ENCODE measurements at regions not wholly inside any gene's neighbourhood (a gene's known extent, or its start where the extent isn't known, plus 50 kb on each side); places are given as distances from the start of the nearest gene placed in this dataset.

DNA sequence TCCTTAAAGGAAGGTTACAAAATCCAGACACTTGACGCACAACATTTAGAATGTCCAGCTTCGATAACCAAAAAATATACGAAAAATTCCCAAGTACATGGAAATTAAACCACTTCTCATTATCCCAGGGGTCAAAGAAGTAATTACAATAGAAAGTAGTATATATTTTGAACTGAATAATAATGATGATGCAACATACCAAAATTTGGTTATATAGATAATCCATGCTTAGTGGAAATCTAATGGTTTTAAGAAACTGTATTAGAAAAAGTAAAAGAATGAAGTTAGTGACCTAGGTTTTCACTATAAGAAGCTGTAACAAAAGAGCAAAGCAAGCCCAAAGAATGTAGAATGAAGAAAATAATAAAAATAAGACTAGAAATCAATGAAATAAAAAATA lies 204.0 kb upstream of the PUM3 start:
- no peak for DNase-seq

DNA sequence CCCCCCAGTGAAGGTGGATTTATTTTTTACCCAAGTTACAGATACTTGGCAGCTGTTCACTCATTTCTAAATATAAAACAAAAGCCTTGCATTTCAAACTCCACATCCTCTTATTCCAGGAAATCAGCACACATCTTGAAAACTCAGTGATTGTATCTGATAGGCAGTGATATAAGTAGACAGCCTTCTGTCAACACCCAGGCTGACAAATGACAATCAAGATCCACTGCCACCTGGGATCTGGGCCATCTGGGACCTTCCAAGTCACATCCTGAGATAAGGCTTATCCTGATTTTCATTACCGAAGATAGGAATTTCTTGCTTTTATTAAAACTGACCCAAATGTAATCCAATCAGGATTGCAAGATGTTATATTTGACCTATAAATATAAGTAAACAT lies 201.3 kb upstream of the PUM3 start:
- DNase-seq = no peak

- no peak for DNase-seq
Observed at GRCh38 chr9:3043369-3043768, 199.5 kb upstream of the PUM3 start.

DNA sequence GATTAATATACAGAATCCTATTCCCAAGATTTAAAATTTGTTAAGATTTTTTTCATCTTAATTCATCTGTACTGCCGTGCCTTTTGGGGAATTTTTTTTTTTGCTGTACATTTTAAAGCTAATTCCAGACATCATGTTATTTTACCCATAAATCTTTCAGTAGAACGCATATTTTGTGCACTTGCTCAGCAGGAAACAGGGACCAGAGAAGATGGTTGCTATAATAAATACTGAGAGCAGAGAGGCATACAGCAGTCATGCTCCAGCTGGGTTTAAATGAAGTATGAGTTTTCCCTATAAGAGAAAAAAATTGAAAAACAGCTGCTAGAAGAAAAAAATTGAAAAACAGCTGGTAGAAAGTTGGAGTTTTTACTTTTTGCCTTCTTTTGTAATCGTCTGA lies 196.9 kb upstream of the PUM3 start:
- DNase-seq = no peak

- no peak for DNase-seq
Observed at GRCh38 chr9:3036333-3036700, 192.4 kb upstream of the PUM3 start.

DNA sequence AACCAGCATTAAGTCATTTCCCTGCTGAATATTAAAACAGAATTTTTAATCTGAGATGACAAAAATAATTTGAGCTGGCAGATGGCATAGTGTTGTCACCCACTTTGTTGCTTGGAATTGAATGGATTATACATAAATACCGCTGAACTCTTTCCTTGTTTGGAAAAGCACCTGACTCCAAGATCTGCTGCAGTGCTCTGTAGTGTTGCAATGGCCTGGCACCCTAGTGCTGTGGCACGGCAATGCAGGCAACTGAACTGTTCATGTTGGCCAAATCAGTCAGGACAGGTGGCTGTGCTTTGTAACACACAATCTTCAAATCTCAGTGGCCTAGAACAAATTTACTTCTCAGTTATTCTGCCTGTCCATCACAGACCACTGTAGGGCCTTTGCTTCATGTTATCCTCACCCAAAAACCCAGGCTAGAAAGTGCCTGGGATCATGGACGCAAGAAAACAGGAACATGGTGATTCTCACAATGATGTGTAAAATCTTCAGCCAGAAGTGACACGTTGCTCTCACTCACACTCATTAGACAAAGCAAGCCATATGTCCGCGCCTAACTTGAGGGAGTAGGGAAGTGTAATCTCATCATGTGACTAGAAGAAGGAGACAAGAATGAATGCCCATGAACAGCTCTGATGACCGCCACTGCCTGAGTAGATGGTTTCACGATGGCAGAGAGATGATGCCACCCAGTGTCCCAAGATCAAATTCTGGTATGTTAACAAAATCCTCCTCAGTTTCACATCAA lies 191.9 kb upstream of the PUM3 start:
- DNase-seq = no peak

- DNase-seq = no peak
Observed at GRCh38 chr9:3032898-3033297, 189.0 kb upstream of the PUM3 start.

DNA sequence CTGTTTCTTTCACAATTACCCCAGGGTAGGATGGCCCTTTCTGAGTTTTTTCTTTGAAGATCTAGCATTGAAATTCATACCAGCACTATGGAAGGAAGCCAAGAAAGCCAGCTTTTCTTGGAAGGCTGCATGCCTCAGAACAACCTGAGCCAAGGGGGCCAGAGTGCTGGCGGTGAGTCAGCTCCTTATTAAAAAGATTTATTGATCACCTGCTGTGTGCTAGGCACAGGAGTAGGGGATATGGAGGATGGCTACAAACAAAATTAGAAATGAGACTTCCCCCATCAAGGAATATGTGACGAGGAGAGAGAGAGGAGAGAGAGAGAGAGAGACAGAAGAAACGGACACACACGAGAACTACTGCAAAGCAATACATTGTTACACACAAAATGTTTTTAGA lies 184.6 kb upstream of the PUM3 start:
- DNase-seq = no peak

- no peak for DNase-seq
Observed at GRCh38 chr9:3027210-3027609, 183.3 kb upstream of the PUM3 start.

GRCh38 chr9:3023449-3023848 lies 179.6 kb upstream of the PUM3 start:
- DNase-seq = no peak

DNA sequence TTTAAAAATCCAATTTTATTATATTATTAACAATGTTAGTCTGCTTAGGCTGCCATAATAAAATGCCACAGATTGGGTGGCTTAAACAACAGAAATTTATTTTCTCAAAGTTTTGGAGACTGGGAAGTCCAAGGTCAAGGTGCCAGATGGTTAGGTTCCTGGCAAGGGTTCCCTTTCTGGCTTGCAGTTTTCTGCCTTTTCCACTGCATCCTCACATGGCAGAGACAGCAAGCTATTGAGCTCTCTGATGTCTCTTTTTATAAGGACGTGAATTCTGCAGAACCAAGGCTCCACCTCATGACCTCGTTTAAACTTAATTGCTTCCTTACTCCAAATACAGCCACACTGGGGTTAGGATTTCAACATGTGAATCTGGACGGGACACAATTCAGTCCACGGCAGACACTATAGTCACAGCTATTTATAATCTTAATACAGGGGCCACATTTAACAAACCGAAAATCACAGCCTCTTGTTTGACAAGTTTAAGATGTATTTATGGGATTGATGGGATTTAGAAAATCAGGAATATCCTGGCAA lies 174.9 kb upstream of the PUM3 start:
- DNase-seq = no peak

DNA sequence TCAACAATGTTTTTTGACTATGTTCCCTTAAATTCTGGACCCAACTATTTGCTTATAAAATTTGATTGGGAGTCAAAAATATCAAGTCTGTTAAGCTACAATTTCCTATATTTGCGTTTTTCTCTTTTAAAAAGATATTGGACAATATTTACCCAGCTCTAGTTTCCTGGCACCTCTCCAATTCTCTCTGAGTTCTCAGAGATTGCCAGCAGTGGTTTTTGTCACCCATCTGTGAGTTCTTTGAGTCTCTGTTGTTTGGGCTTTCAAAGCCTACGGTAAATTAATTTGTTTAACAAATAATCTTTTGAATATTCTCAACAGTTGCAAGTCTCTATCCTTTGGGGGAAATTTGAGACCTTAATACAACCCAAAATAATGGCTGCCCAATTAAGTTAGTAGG lies 174.2 kb upstream of the PUM3 start:
- DNase-seq = peak; percentile 54 to 61

GRCh38 chr9:3014178-3014577 lies 170.3 kb upstream of the PUM3 start:
- peak; percentile 68 to 75 for DNase-seq

- DNase-seq = no peak
Observed at GRCh38 chr9:3012842-3013241, 168.9 kb upstream of the PUM3 start.

DNA sequence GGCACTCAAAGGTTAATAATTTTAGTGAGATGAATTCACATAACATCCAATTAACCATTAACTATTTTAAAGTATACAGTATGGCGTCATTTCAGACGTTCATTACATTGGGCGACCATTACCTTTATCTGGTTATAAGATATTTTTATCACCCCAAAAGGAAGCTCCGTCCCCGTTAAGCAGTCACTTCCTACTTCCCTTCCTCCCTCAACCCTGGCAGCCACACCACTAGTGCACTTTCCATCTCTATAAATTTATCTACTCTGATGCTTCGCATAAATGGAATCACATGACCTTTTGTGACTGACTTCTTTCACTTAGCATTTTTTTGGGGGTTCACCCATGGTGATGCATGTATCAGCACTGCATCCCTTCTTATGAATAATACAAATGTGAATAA lies 168.3 kb upstream of the PUM3 start:
- DNase-seq = no peak

DNA sequence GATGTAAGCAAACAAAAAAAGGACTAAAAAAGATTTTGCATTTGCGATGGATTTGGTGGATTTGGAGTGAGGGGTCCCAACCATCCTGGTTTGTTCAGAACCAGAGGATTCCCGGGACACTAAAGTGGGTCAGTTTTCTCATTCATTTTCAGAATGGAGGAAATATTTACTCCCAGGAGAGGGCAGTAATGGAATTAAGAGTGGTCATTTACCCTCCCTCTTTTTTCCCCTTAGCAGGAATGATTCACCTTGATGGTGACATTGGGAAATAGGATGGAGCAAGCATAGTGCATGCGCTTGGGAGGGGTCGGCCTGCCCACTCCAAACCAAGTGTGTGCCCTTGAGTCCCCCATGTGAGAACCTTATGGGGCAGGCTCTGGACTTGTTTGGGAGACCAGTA lies 164.2 kb upstream of the PUM3 start:
- DNase-seq = no peak

- peak; percentile 36 to 59 for DNase-seq
Observed at GRCh38 chr9:3007326-3007725, 163.4 kb upstream of the PUM3 start.

GRCh38 chr9:3006851-3007250 lies 163.0 kb upstream of the PUM3 start:
- DNase-seq = no peak

DNA sequence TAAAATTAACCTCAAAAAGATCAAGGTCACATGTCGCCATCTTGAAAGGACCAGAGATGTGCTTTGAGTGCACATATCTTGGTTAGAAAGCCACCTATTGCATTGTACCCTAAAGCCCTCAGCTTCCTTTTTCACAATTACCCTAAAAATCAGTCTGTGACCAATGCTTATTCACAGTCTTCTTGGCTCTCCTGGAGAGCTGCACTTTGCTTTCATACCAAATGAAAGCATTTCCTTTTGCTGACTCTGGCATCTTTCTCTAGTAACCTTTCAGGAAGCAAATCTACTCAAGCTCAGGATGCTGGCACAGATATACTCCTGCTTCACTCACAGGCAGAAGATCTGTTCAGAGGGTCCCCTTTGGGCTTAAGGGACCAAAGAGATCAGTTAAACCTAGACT lies 160.7 kb upstream of the PUM3 start:
- DNase-seq = no peak

DNA sequence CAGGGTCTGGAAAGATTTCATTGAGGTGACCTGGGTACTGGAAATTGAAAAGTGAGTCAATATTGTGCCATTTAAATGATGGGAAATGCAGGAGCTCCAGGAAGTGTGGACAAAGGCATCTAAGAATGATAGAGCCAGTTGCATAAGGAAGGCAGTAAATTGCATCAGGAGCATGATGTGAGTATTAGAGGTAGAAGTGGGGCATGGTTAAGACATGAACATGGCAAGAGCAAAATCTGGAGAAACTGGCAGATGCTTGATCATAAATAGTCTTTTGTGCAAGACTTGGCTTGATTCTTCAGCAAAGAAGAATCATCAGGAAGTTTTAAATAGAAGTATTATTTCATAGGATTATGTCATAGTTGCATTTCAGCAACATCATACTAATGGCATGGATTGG lies 157.4 kb upstream of the PUM3 start:
- DNase-seq = no peak

DNA sequence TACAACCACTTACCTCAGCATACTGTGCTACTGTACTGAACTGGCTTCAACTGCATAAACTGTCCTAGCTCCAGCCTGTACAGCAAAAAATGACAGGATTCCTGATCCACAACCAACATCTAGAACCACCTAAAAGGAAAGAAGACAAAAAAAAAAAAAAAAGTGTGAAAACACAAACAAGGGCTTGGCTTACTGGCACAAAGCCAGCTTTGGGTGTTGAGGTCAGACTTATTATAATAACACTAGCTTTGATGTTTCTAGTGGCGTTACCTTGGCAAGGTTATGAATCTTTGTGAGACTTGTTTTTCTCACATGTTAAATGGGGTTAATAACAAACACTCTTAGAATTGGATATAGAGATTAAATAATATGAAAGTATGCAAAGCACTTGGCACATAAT lies 148.5 kb upstream of the PUM3 start:
- no peak for DNase-seq

DNA sequence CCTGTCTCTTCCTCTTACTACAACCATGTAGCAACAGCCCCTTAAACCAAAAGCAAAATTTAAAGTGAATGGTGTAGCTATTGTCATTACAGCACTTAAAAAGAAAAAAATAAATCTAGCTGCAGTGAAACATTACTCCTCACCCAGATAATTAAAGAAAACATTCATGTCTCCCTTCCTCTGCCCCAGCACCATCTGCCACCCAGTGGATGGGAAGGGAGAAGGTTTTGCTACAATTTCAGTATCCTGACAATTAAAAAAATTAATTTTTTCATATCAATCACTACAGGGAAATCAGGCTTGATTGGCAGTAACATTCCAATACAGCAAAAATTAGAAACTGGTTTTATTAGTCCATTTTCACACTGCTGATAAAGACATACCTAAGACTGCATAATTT lies 147.4 kb upstream of the PUM3 start:
- DNase-seq = no peak

DNA sequence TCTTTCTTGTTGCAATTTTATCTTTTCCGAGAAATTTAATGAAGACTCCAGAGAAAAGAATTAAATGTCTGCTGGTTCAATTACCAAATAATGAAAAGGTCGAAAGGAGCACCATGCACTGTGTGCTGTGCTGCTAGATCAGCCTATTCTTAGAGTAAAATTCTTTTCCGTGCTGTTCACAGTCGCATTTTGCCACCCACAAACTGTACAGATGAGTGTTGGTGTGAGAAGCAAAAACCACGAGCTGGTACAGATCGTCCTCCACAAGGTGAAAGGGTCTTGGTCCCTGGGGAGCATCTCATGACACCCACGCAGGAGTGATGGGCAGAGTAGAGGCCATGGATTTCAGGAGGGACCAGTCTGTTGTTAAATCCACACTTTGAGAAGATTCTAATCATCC lies 143.8 kb upstream of the PUM3 start:
- no peak for DNase-seq

GRCh38 chr9:2985343-2985742 lies 141.4 kb upstream of the PUM3 start:
- DNase-seq = no peak

- no peak for DNase-seq
Observed at GRCh38 chr9:2984491-2984890, 140.6 kb upstream of the PUM3 start.

All from NCI-H526 (cell line).